CD14-positive monocyte (primary cell): ENCODE measurements at regions not wholly inside any gene's neighbourhood (a gene's known extent, or its start where the extent isn't known, plus 50 kb on each side); places are given as distances from the start of the nearest gene placed in this dataset.

Experiments
- DNase-seq, 3 donors: peaks; one replicate each; pipeline ENCODE4 v3.0.0-alpha.2; 2011 to 2022
- H2AFZ ChIP-seq: 2 replicates; pipeline ENCODE4 v1.6.0; 2012; ENCODE audit warnings: mild to moderate bottlenecking, low read depth, low read length, inconsistent platforms; ENCODE audit not compliant: insufficient read depth, poor library complexity, severe bottlenecking
- H3K27ac ChIP-seq, 2 donors: 1 replicate in 1 of 2; 2 replicates in 1 of 2; pipeline ENCODE4 v1.5.1; 2012 to 2013; ENCODE audit warnings: low read length in 2 of 2, control low read depth in 1 of 2, inconsistent platforms in 1 of 2, low read depth in 1 of 2, mild to moderate bottlenecking in 1 of 2
- H3K27me3 ChIP-seq, 2 donors: one replicate each; pipeline versions ENCODE4 v1.6.0 to v1.6.1; 2011 to 2013; ENCODE audit warnings: low read length in 2 of 2; ENCODE audit not compliant: control insufficient read depth in 2 of 2, insufficient read depth in 2 of 2
- H3K36me3 ChIP-seq, 2 donors: replicated peaks in 1 of 2; 1 replicate in 1 of 2; 2 replicates in 1 of 2; pipeline versions ENCODE4 v1.5.1 to v1.6.1; 2012 to 2013; ENCODE audit warnings: low read length in 2 of 2, control low read depth in 1 of 2, inconsistent platforms in 1 of 2, mild to moderate bottlenecking in 1 of 2; ENCODE audit not compliant: insufficient read depth in 2 of 2, control insufficient read depth in 1 of 2
- H3K4me1 ChIP-seq, 2 donors: 1 replicate in 1 of 2; 2 replicates in 1 of 2; pipeline versions ENCODE4 v1.5.1 to v1.6.1; 2012 to 2013; ENCODE audit warnings: low read length in 2 of 2, control low read depth in 1 of 2, inconsistent platforms in 1 of 2, mild to moderate bottlenecking in 1 of 2, moderate library complexity in 1 of 2; ENCODE audit not compliant: insufficient read depth in 2 of 2, control insufficient read depth in 1 of 2
- H3K4me2 ChIP-seq: replicated peaks from 2 replicates; pipeline ENCODE3; 2012; ENCODE audit warnings: low read length, moderate library complexity, mild to moderate bottlenecking; ENCODE audit not compliant: poor library complexity, severe bottlenecking; ENCODE audit errors: extremely low read depth
- H3K4me3 ChIP-seq, 3 experiments: fragments of 200-600 bp in 1 of 3; sonication (generic) in 1 of 3; replicated peaks in 1 of 3; 1 replicate in 2 of 3; 2 replicates in 1 of 3; pipeline ENCODE4 v1.5.1; 2011 to 2013; ENCODE audit warnings: low read length in 3 of 3, mild to moderate bottlenecking in 3 of 3, control low read depth in 2 of 3, low read depth in 2 of 3, inconsistent platforms in 1 of 3, moderate library complexity in 1 of 3
- H3K79me2 ChIP-seq: 2 replicates; pipeline ENCODE4 v1.6.0; 2012; ENCODE audit warnings: mild to moderate bottlenecking, control low read depth, inconsistent platforms, low read length, moderate library complexity; ENCODE audit not compliant: insufficient read depth
- H3K9ac ChIP-seq: 2 replicates; pipeline ENCODE4 v1.6.0; 2017; ENCODE audit warnings: low read length, mild to moderate bottlenecking; ENCODE audit not compliant: insufficient read depth, poor library complexity, severe bottlenecking
- H3K9me3 ChIP-seq, 2 donors: replicated peaks in 1 of 2; 1 replicate in 1 of 2; 2 replicates in 1 of 2; pipeline versions ENCODE4 v1.5.1 to v1.6.1; 2012 to 2013; ENCODE audit warnings: low read length in 2 of 2, control low read depth in 1 of 2; ENCODE audit not compliant: control insufficient read depth in 1 of 2, insufficient read depth in 1 of 2
- H4K20me1 ChIP-seq: 2 replicates; pipeline ENCODE4 v1.6.0; 2012; ENCODE audit warnings: mild to moderate bottlenecking, low read length, control low read depth, moderate library complexity; ENCODE audit not compliant: insufficient read depth
- H3K27ac Mint-ChIP-seq, 7 donors: one replicate each; pipeline ENCODE4 v1.8.0; 2020; ENCODE audit warnings: mild to moderate bottlenecking in 7 of 7, mixed read lengths in 7 of 7, moderate library complexity in 6 of 7, inconsistent platforms in 2 of 7
- H3K27me3 Mint-ChIP-seq, 3 donors: one replicate each; pipeline ENCODE4 v1.8.0; 2021 to 2022; ENCODE audit warnings: low read depth in 3 of 3, mild to moderate bottlenecking in 3 of 3, mixed read lengths in 3 of 3, moderate library complexity in 3 of 3, inconsistent platforms in 1 of 3
- H3K36me3 Mint-ChIP-seq, 2 donors: one replicate each; pipeline ENCODE4 v1.8.0; 2020; ENCODE audit warnings: mixed read lengths in 2 of 2, inconsistent platforms in 1 of 2, mild to moderate bottlenecking in 1 of 2
- H3K4me1 Mint-ChIP-seq: one replicate; pipeline ENCODE4 v1.8.0; 2020; ENCODE audit warnings: mild to moderate bottlenecking, mixed read lengths
- H3K4me3 Mint-ChIP-seq, 2 donors: one replicate each; pipeline ENCODE4 v1.8.0; 2020; ENCODE audit warnings: mild to moderate bottlenecking in 2 of 2, mixed read lengths in 2 of 2, moderate library complexity in 1 of 2
- H3K9me3 Mint-ChIP-seq, 7 donors: one replicate each; pipeline ENCODE4 v1.8.0; 2020 to 2022; ENCODE audit warnings: mixed read lengths in 7 of 7, mild to moderate bottlenecking in 6 of 7, moderate library complexity in 6 of 7, inconsistent platforms in 2 of 7
- WGBS: methylation state at CpG from one replicate; pipeline ENCODE4 v1.1.5; 2013; ENCODE audit warnings: missing lambda C conversion rate; ENCODE audit not compliant: insufficient coverage; 5-methylcytosine and 5-hydroxymethylcytosine counted together
- intact Hi-C, 2 donors: fragments of 100-400 bp; cut with micrococcal nuclease; formaldehyde crosslinking; loops; one replicate each; pipeline versions ENCODE4 v1.15.0 to v1.15.1; 2023
- TF ChIP-seq, protein P1 (sequence below): fragments of 200-600 bp; IDR thresholded peaks from one replicate; pipeline ENCODE4 v1.8.0; 2022; ENCODE audit warnings: antibody characterized with exemption, mild to moderate bottlenecking

DNA sequence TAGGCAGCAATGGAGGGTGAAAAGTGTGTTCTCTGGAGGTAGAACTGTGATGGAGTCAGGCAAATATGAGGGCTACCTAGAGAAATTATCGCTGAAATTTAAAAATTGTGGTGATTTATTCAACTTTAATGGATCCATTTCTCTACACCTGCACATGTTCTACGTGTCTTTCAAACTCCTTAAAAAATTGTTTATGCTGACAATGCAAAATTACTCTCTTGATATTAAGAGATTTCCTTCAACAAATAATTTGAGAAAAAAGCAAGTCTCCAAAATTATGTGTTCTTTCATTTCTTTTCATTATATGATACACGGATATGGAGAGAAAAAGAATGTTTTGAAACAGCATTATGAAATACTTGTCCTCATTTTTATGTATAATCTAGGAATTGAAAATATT is 1151.4 kb upstream of the PABPC4L start:
- Histone ChIP-seq H3K9me3 (no peaks in the 10 kb centered on the region), H3K4me2 (no peak overlapping the region), H3K27me3 (no peaks in the 10 kb centered on the region), H3K4me3 (no peak overlapping the region), H3K79me2 (no peaks in the 10 kb centered on the region), H3K27ac (no peak overlapping the region), H3K9ac (no peak overlapping the region), H3K36me3 (no peaks in the 10 kb centered on the region), H4K20me1 (no peaks in the 10 kb centered on the region), H2AFZ (no peak overlapping the region), H3K4me1 (no peaks in the 10 kb centered on the region)
- no peak for DNase-seq
- Mint-ChIP-seq H3K36me3 (no peaks in the 10 kb centered on the region), H3K9me3 (peaks cover 0 to 4% (median 0%) of the 10 kb centered on the region in 7 donors), H3K4me3 (no peak overlapping the region), H3K27me3 (peaks cover 0 to 1% (median 0%) of the 10 kb centered on the region in 3 donors), H3K27ac (no peak overlapping the region), H3K4me1 (no peaks in the 10 kb centered on the region)
- TF ChIP-seq, protein P1, sequence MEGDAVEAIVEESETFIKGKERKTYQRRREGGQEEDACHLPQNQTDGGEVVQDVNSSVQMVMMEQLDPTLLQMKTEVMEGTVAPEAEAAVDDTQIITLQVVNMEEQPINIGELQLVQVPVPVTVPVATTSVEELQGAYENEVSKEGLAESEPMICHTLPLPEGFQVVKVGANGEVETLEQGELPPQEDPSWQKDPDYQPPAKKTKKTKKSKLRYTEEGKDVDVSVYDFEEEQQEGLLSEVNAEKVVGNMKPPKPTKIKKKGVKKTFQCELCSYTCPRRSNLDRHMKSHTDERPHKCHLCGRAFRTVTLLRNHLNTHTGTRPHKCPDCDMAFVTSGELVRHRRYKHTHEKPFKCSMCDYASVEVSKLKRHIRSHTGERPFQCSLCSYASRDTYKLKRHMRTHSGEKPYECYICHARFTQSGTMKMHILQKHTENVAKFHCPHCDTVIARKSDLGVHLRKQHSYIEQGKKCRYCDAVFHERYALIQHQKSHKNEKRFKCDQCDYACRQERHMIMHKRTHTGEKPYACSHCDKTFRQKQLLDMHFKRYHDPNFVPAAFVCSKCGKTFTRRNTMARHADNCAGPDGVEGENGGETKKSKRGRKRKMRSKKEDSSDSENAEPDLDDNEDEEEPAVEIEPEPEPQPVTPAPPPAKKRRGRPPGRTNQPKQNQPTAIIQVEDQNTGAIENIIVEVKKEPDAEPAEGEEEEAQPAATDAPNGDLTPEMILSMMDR: no peak
- no CpG with 5 or more reads among the region's 3 CpGs for WGBS
- intact Hi-C loops: no loop called here

DNA sequence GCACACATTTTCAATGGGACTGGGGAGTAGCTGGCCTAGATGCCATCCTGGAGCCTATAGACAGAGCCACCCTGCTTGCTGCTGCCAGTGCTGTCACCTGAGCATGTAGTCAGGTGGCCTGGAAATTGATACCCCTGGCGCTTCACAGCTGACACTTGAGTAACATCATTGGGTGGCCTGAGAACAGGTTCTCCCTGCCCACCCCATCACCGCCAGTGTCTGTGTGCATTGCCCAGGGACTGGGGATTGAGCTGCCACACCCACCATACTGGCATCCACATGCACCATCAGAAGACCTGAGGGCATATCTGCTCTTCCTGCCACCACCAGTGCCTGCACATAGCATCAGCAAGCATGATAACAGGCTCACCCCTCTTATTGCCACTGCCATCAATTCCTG is 1142.9 kb upstream of the PABPC4L start:
- H3K36me3 ChIP-seq: no peaks in the 10 kb centered on the region
- TF ChIP-seq, protein P1: no peak
- H3K9ac ChIP-seq: no peak overlapping the region
- H3K9me3 ChIP-seq: peaks cover 0 to 10% of the 10 kb centered on the region in 2 donors
- no peaks in the 10 kb centered on the region for H3K4me1 ChIP-seq
- no peak overlapping the region for H3K27ac ChIP-seq
- WGBS: 78% methylated on average over 2 of the region's 2 CpGs
- H3K79me2 ChIP-seq: no peaks in the 10 kb centered on the region
- no peaks in the 10 kb centered on the region for H4K20me1 ChIP-seq
- DNase-seq: no peak
- H3K27me3 ChIP-seq: no peaks in the 10 kb centered on the region
- Mint-ChIP-seq H3K9me3 (peaks cover 0 to 3% (median 0%) of the 10 kb centered on the region in 7 donors), H3K4me1 (no peaks in the 10 kb centered on the region), H3K4me3 (no peak overlapping the region), H3K27ac (no peak overlapping the region), H3K36me3 (no peaks in the 10 kb centered on the region), H3K27me3 (no peaks in the 10 kb centered on the region)
- H3K4me3 ChIP-seq: no peak overlapping the region
- no peak overlapping the region for H2AFZ ChIP-seq
- intact Hi-C loops: no loop called here
- H3K4me2 ChIP-seq: no peak overlapping the region
